ENCODE measurements at regions not wholly inside any gene's neighbourhood (a gene's known extent, or its start where the extent isn't known, plus 50 kb on each side); places are given as distances from the start of the nearest gene placed in this dataset.

DNA sequence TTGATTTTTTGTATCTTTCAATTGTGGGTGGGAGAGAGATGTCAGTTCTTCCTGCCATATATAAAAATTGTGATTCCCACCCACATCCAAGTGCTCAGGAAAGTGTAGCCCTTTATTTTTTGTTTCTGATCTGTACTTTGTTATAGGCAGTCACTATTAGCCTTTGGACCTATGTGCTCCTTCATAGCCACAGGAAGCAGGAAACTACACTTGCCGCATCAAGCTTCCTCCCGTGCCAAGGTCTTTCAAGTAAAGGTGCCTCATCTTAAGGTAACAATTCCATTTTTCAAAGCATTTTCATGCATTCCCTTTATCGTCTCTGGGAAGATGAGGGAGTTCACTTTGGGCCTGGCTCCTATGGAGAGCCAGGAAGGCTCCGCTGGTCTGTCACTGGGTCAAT lies 339.0 kb downstream of the DIRAS2 start (continued):
- TF ChIP-seq, protein P1, sequence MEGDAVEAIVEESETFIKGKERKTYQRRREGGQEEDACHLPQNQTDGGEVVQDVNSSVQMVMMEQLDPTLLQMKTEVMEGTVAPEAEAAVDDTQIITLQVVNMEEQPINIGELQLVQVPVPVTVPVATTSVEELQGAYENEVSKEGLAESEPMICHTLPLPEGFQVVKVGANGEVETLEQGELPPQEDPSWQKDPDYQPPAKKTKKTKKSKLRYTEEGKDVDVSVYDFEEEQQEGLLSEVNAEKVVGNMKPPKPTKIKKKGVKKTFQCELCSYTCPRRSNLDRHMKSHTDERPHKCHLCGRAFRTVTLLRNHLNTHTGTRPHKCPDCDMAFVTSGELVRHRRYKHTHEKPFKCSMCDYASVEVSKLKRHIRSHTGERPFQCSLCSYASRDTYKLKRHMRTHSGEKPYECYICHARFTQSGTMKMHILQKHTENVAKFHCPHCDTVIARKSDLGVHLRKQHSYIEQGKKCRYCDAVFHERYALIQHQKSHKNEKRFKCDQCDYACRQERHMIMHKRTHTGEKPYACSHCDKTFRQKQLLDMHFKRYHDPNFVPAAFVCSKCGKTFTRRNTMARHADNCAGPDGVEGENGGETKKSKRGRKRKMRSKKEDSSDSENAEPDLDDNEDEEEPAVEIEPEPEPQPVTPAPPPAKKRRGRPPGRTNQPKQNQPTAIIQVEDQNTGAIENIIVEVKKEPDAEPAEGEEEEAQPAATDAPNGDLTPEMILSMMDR (IDR thresholded peaks at IDR 0.05 in 2 of 3, conservative IDR thresholded peaks at IDR 0.05 in 1 of 3; ENCODE audit: borderline replicate concordance in 1 of 3, insufficient read depth in 1 of 3, low read depth in 2 of 3, low read length in 2 of 3): no peak
- TF ChIP-seq, protein P2, sequence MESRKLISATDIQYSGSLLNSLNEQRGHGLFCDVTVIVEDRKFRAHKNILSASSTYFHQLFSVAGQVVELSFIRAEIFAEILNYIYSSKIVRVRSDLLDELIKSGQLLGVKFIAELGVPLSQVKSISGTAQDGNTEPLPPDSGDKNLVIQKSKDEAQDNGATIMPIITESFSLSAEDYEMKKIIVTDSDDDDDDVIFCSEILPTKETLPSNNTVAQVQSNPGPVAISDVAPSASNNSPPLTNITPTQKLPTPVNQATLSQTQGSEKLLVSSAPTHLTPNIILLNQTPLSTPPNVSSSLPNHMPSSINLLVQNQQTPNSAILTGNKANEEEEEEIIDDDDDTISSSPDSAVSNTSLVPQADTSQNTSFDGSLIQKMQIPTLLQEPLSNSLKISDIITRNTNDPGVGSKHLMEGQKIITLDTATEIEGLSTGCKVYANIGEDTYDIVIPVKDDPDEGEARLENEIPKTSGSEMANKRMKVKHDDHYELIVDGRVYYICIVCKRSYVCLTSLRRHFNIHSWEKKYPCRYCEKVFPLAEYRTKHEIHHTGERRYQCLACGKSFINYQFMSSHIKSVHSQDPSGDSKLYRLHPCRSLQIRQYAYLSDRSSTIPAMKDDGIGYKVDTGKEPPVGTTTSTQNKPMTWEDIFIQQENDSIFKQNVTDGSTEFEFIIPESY (IDR thresholded peaks at IDR 0.05; ENCODE audit: extremely low read depth, insufficient replicate concordance, low read length): no peak

DNA sequence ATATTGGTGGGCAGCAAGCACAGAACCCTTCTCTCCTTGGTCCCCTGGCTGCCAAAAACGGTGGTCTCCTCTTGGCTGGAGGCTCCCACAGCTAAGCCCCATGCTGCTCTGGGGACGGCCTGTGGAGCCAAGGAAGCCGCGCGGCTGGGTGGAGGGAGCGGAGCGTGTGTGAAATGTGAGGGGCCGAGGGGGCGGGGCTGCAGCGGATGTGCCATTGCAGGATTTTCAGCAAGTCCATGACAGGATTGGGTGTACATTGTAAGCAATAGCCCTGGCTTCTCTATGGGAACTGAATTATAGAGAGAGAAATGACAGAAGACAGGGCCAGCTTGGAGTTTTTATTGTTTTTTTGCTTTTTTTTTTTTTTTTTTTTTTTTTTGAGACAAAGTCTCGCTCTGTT lies 336.5 kb downstream of the DIRAS2 start:
- ChIA-PET RAD21 (ENCODE audit: low non-redundant PET in 1 of 2, low total read pairs in 2 of 2, uncharacterized antibody in 2 of 2, unreplicated experiment in 2 of 2) (no interaction called here), POLR2A (no interaction called here), CTCF (no interaction called here)
- Histone ChIP-seq H3K4me3 (replicated peaks in 1 of 2; ENCODE audit: low read depth in 1 of 2, low read length in 2 of 2) (no peak overlapping the region), H3K9me3 (ENCODE audit: control insufficient read depth in 1 of 2, insufficient read depth in 1 of 2, low read depth in 1 of 2, low read length in 2 of 2) (no peaks in the 10 kb centered on the region), H2AFZ (ENCODE audit: low read depth, low read length, poor library complexity, severe bottlenecking) (no peak overlapping the region), H3K36me3 (ENCODE audit: control insufficient read depth in 1 of 2, insufficient read depth in 2 of 2, low read length in 2 of 2) (no peaks in the 10 kb centered on the region), H3K27ac (ENCODE audit: low read depth, low read length) (no peak overlapping the region), H3K4me1 (ENCODE audit: control insufficient read depth in 1 of 2, insufficient read depth in 2 of 2, low read length in 2 of 2) (peaks cover 0 to 5% of the 10 kb centered on the region in 2 experiments; a peak in 2 of 4 replicates), H3K9ac (ENCODE audit: low read length) (no peak overlapping the region), H3K79me2 (ENCODE audit: insufficient read depth, low read length) (no peaks in the 10 kb centered on the region), H4K20me1 (ENCODE audit: insufficient read depth) (no peaks in the 10 kb centered on the region), H3K27me3 (ENCODE audit: insufficient read depth, low read length) (peaks cover 3% of the 10 kb centered on the region; the same call in 1 of the 2 replicates), H3K9me2 (ENCODE audit: insufficient read depth) (no peaks in the 10 kb centered on the region), H3K4me2 (ENCODE audit: low read length) (no peak overlapping the region)
- DNase-seq (ENCODE audit: low read depth, low spot score): no peak
- intact Hi-C loops (cut with micrococcal nuclease): no loop called here
- BruUV-seq (replicated peaks): no TSS peak
- no peak for ATAC-seq
- TF ChIP-seq, protein P2 (IDR thresholded peaks at IDR 0.05; ENCODE audit: extremely low read depth, insufficient replicate concordance, low read length): no peak
- TF ChIP-seq EZH2 (IDR thresholded peaks at IDR 0.05) (no peak), RAD21 (IDR thresholded peaks at IDR 0.05; ENCODE audit: low read depth) (no peak), SRF (IDR thresholded peaks at IDR 0.05; ENCODE audit: low read depth) (no peak), SP1 (IDR thresholded peaks at IDR 0.05; ENCODE audit: low read depth) (no peak), POLR2AphosphoS5 (IDR thresholded peaks at IDR 0.05; ENCODE audit: low read depth, low read length) (no peak), EZH2phosphoT487 (IDR thresholded peaks at IDR 0.05; ENCODE audit: borderline replicate concordance) (no peak), ELF1 (IDR thresholded peaks at IDR 0.05; ENCODE audit: borderline replicate concordance, low read depth) (no peak), ZFX (IDR thresholded peaks at IDR 0.05) (no peak), CEBPB (IDR thresholded peaks at IDR 0.05; ENCODE audit: low read depth) (no peak), ZNF274 (IDR thresholded peaks at IDR 0.05; ENCODE audit: low read depth, low read length) (no peak), EGR1 (IDR thresholded peaks at IDR 0.05; ENCODE audit: low read depth) (no peak), YY1 (IDR thresholded peaks at IDR 0.05; ENCODE audit: extremely low read depth, insufficient replicate concordance, low read depth, low read length) (no peak)
- TF ChIP-seq, protein P3, sequence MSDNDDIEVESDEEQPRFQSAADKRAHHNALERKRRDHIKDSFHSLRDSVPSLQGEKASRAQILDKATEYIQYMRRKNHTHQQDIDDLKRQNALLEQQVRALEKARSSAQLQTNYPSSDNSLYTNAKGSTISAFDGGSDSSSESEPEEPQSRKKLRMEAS (IDR thresholded peaks at IDR 0.05): no peak
- TF ChIP-seq, protein P4, sequence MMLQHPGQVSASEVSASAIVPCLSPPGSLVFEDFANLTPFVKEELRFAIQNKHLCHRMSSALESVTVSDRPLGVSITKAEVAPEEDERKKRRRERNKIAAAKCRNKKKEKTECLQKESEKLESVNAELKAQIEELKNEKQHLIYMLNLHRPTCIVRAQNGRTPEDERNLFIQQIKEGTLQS (IDR thresholded peaks at IDR 0.05): no peak
